ENCODE measurements at regions not wholly inside any gene's neighbourhood (a gene's known extent, or its start where the extent isn't known, plus 50 kb on each side); places are given as distances from the start of the nearest gene placed in this dataset.

GRCh38 chr15:95160316-95160715 is 929.0 kb downstream of the MCTP2 start:
- no peak for DNase-seq

DNA sequence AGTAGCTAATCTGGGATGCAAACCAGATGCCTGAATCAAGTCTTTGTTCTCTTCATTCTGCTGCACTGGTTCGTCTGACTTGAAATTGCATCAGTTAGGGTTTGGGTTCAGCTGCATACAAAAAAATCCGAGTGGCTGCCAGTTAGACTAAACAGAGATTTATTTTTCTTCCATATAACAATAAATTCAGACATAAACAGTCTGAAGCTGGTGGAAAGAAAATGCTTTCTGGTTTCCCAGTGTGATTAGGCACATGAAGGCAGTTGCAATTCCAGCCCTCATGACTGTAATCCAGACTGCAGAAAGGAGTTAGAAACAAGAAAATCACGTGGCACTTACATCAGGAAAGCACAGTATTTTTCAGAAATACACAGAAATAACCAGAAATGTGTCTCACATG is 930.7 kb downstream of the MCTP2 start:
- no peak for DNase-seq

GRCh38 chr15:95162531-95162930 is 931.2 kb downstream of the MCTP2 start:
- no peak for DNase-seq

DNA sequence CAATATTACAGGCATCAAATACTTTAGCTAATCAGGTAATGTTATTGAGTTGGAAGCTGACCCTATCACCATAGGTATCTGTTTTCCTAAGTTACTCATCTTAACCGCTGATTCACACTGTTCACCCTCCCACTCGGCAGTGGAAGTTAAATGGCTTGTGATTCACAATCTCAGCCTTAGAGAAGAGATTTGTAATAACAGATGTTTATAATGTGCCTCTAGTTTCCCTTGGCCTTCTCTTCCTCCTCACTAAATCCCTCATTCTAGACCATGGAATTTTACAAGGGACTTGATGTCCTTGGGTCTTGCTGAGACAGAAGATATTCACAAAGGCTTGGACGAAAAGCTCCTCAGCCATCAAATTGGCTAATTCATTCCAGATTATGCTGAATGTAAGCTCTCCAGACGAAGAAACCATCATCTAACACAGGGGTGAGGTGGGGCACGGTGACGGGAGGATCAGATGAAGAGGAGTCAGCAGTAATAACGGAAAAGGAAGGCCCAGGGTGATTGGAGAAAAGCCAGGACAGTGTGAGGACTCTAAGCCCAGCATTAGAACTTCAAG is 931.7 kb downstream of the MCTP2 start:
- no peak for DNase-seq

DNA sequence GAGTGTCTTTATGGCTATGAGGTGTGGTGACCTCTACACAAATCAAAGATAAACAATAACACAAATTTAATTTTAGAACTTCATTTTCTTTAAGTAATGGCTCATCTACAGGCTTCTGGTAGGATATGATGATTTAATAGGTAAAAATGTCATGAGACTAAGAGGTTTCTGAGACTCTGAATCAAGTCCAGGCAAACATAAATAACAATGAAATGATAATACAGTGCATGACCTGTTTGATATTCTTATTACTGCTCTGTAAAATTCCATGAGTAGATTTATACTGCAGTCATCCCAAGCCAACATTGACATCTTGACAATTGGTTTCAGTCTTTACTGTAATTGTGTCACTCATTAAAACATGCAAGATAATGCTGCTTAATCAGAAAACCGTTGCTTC is 936.8 kb downstream of the MCTP2 start:
- DNase-seq = no peak

- no peak for DNase-seq
Observed at GRCh38 chr15:95168951-95169431, 937.6 kb downstream of the MCTP2 start.

DNA sequence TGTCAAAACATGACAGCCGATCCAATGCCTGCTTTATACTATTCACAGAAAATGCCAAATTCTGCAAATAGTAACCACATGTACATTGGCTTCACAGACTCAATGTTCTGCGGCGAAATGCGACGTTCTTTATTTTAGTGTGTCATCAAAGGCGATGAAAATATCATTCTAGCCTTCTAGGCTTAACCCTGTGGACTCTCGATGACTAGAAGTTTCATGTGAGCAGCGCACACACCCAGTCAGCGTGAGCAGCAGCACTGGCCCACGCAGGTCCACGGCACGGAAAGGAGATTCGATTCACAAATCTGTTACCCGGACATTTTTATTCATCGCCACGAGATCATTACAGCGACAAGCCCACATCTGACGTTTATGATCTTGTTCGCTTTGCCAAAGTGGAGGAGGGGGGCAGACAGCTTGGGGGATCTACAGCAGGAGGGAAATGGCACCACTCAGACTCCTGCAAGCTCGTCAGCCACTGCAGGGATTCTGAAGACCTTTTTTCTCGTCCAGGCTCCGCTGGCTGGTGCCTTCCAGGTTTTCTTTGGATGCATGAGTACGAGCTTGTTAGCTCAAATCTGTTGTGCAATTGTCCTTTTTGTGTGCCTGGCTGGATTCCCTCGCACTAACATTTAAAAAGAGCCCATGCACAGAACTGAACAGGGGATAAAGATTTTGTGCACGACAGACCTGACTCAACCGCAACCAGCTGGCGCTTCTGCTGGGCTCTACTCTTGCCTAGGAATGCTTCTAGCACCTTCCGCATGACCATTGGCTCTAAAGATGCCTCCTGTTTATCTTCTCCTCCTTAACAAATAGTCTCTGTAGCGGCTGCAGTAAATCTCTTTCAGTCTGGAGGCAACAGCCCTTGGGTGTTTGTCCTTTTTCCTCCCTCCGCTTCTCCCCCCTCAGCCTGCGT is 938.4 kb downstream of the MCTP2 start:
- no peak for DNase-seq

DNA sequence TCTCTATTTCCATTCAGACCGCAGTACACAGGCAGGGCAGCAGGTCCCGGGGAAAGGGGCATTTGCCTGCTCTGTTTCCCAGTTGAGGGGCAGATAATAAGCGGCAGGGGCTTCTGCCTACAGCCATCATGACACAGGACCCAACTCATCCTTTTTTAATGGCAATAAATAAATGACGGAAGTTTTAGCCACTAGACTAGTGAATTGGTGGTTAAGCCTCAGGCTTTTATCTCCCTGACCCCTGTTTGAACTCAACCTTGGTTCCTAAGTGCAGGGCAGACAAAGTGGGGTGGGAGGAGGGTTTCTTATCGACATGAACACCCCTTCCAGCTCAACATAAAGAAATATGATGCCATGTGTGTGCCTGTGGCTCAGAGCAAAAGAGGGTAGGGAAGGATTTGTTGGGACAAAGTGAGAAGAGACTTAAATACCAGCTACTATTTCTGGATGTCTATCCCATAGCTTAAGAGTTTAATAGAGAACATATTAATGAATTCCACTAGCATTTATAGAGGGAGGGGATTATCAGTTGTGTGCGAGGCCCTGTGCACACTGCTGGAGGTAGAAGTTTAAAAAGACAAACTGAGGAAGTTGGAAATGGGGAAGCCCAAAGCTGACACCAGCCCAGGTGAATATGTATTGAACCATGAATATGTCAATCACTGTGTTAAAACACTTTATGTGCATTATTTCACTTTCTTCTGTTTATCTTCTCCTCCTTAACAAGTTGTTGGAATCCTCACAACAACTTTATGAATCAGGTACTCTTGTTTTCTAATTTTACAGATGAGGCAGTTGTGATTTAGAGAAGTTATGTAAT is 939.4 kb downstream of the MCTP2 start:
- no peak for DNase-seq

- DNase-seq = no peak
Observed at GRCh38 chr15:95171564-95171963, 940.2 kb downstream of the MCTP2 start.

- no peak for DNase-seq
Observed at GRCh38 chr15:95174301-95175259, 943.2 kb downstream of the MCTP2 start.

GRCh38 chr15:95175914-95176658 is 944.7 kb downstream of the MCTP2 start:
- no peak for DNase-seq

DNA sequence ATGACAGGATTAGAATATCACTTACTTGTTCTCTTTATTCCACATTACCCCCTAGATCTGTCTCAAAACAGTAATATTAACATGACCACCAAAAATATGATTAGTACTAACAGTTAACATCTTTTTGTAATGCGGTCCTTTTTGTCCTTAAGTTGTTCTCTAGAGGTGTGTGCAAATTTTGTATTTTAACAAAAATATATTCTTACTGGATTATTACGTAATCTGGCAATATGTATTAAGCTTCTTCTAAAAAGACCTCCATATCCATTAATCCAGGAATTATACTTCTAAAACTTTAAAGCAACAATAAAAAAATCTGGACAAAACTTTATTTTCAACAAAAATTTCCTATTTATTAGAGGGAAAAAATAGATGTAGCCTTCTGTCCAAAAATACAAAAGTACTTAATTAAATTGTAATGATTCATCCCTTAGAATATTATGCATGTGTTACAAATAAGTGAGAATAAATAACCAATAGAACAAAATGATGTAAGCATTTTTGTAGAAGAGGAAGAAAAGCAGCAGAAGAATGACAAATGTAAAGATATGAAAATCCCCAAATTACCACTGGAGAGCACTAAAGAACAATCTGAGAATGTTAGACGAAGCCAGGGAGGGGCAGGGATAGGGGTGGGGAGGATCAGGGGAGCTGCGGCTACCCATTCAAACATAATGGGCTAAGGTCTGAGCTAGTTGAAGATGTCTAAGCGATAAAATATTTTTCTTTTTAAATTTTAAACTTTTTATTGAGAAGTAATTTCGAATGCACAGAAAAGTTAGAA is 945.6 kb downstream of the MCTP2 start:
- no peak for DNase-seq

GRCh38 chr15:95180530-95180929 is 949.2 kb downstream of the MCTP2 start:
- DNase-seq = no peak

DNA sequence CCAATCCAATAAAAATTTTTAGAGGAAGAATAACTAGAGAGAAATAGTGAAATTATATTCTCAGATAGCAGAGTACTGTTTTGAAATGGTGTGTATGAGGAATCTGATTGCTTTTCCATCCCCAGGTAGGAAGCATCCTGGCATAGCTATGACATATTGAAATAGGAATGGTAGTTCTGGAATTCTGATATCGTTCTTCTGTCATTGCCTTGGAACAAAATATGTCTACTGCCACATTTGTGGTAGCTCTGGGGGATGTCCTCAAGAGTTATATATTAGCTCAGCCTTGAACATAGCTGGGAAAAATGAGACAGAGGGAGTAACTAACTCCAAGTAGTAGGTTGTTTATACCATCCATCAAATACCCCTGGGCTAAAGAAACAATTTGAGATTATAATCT is 950.7 kb downstream of the MCTP2 start:
- no peak for DNase-seq

DNA sequence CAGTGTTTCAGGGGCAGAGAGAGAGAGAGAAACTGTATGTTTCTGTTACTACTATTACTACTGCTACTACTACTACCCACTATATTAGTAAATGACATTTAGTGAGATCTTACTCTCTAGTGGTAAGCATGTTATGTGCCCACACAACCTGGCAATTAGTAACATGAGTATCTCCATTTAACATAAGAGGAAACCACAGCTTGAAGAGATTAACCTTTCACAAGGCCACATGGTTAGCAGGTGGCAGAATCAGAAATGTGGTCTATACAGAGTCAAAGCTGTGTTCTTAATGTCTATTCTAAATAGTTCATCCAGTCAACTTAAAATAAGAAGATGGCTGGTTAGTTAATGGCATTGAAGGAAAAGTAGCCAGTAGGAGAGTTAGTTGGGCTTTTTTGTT is 961.6 kb downstream of the MCTP2 start:
- DNase-seq = no peak

DNA sequence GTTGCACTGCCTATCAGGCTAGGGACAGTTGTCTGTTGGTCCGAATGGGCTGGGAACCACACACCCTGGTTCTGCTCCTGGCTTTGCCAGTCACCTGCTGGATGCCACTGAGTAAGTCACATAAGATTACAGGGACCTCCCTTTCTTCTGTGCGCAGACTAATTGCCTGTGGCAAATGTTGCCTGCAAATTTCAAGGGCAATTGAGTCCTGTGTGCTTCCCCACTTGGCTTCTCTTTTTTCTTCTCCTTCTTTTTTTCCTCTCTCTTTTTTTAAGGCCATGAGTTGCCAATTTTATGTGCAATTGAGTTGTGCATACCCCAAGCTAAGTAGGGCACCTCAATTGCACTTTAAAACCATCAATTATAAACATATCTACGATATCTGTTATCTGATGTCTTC is 963.4 kb downstream of the MCTP2 start:
- no peak for DNase-seq

DNA sequence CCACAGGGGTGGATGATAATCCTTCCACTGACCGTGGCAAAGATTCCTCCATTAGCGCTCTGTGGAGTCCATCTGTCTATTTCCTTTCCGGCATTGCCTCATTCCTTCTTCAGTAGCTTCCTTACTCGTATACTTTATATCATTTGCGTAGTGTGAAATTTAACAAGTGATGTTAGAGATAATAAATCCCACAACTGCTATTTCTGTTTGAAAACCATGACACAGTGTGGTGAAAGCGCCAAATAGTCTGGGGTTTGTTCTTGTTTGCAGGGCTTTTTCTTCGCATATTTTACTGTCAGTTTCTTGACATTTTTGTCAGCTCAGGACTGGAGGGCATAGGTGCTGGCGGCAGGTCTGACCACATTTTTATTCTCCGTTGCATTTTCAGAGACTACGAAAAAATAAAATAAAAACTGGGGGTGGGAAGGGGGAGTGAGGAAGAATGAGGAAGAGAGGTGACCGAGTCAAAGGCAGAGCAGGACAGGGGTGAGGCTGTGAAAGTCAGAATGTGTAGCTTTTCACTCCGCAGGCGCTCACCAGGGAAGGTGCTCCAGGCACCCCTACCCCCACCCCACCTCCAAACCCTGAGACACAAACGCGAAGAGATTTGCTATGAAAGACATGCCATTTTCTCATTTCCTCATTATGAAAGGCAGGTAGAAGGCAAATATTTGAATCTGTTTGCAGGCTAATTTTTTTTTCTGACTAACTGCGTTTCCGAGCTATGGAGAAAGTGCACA is 965.0 kb downstream of the MCTP2 start:
- DNase-seq = no peak

GRCh38 chr15:95202569-95203349 is 971.4 kb downstream of the MCTP2 start:
- DNase-seq = no peak

DNA sequence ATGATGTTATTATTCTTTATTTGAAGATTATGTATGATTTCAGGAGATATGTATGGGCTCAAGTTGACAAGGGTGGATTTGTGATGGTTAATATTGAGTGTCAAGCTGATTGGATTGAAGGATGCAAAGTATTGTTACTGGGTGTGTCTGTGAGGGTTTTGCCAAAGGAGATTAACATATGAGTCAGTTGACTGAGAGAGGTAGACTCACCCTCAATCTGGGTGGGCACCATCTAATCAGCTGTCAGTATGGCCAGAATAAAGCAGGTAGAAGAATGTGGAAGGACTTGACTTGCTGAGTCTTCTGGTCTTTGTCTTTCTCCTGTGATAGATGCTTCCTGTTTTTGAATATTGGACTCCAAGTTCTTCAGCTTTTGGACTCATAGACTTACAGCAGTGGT is 973.7 kb downstream of the MCTP2 start:
- DNase-seq = no peak

Data from GF-D8 (cell line).